ENCODE measurements at regions not wholly inside any gene's neighbourhood (a gene's known extent, or its start where the extent isn't known, plus 50 kb on each side); places are given as distances from the start of the nearest gene placed in this dataset.

GRCh38 chr12:22991250-22991844, 366.4 kb downstream of the ETNK1 start:
- no peak for DNase-seq (ENCODE audit: low spot score)

- DNase-seq (ENCODE audit: low spot score) = no peak
Observed at GRCh38 chr12:22993609-22994315, 368.8 kb downstream of the ETNK1 start.

- no peak for DNase-seq (ENCODE audit: low spot score)
Observed at GRCh38 chr12:22994316-22994675, 369.3 kb downstream of the ETNK1 start.

- no peak for DNase-seq (ENCODE audit: low spot score)
Observed at GRCh38 chr12:23001487-23001886, 376.5 kb downstream of the ETNK1 start.

- no peak for DNase-seq (ENCODE audit: low spot score)
Observed at GRCh38 chr12:23002381-23002780, 377.4 kb downstream of the ETNK1 start.

- DNase-seq (ENCODE audit: low spot score) = no peak
Observed at GRCh38 chr12:23004473-23005020, 379.6 kb downstream of the ETNK1 start.

GRCh38 chr12:23005387-23005786, 380.4 kb downstream of the ETNK1 start:
- no peak for DNase-seq (ENCODE audit: low spot score)

GRCh38 chr12:23006413-23006812, 381.4 kb downstream of the ETNK1 start:
- no peak for DNase-seq (ENCODE audit: low spot score)

- no peak for DNase-seq (ENCODE audit: low spot score)
Observed at GRCh38 chr12:23008623-23009022, 383.7 kb downstream of the ETNK1 start.

- DNase-seq (ENCODE audit: low spot score) = no peak
Observed at GRCh38 chr12:23014749-23015148, 389.8 kb downstream of the ETNK1 start.

GRCh38 chr12:23025372-23026016, 400.5 kb downstream of the ETNK1 start:
- DNase-seq (ENCODE audit: low spot score) = no peak

- no peak for DNase-seq (ENCODE audit: low spot score)
Observed at GRCh38 chr12:23028158-23028802, 403.3 kb downstream of the ETNK1 start.

GRCh38 chr12:23029185-23029584, 404.2 kb downstream of the ETNK1 start:
- DNase-seq (ENCODE audit: low spot score) = no peak

- no peak for DNase-seq (ENCODE audit: low spot score)
Observed at GRCh38 chr12:23039834-23040233, 414.9 kb downstream of the ETNK1 start.

GRCh38 chr12:23041774-23042173, 416.8 kb downstream of the ETNK1 start:
- no peak for DNase-seq (ENCODE audit: low spot score)

- no peak for DNase-seq (ENCODE audit: low spot score)
Observed at GRCh38 chr12:23043646-23044045, 418.7 kb downstream of the ETNK1 start.

GRCh38 chr12:23049180-23049579, 424.2 kb downstream of the ETNK1 start:
- DNase-seq (ENCODE audit: low spot score) = no peak

- DNase-seq (ENCODE audit: low spot score) = no peak
Observed at GRCh38 chr12:23055004-23055403, 430.0 kb downstream of the ETNK1 start.

- DNase-seq (ENCODE audit: low spot score) = no peak
Observed at GRCh38 chr12:23057571-23057970, 432.6 kb downstream of the ETNK1 start.

GRCh38 chr12:23060161-23060560, 435.2 kb downstream of the ETNK1 start:
- no peak for DNase-seq (ENCODE audit: low spot score)

GRCh38 chr12:23063206-23063605, 438.2 kb downstream of the ETNK1 start:
- no peak for DNase-seq (ENCODE audit: low spot score)

GRCh38 chr12:23066095-23066494, 441.1 kb downstream of the ETNK1 start:
- no peak for DNase-seq (ENCODE audit: low spot score)

- no peak for DNase-seq (ENCODE audit: low spot score)
Observed at GRCh38 chr12:23083267-23083666, 458.3 kb downstream of the ETNK1 start.
